Globus pallidus (tissue), 1 donor: ENCODE measurements at regions not wholly inside any gene's neighbourhood (a gene's known extent, or its start where the extent isn't known, plus 50 kb on each side); places are given as distances from the start of the nearest gene placed in this dataset.

Experiments
- DNase-seq: peaks from one replicate; pipeline ENCODE4 v3.0.0-alpha.2; 2015; ENCODE audit warnings: low spot score

- DNase-seq, result no peak
Measured at GRCh38 chr12:103181366-103182152, 224.1 kb downstream of the ASCL1 start.

- DNase-seq, result no peak
Measured at GRCh38 chr12:103182299-103182698, 224.8 kb downstream of the ASCL1 start.

- DNase-seq, result no peak
Measured at GRCh38 chr12:103196467-103196866, 239.0 kb downstream of the ASCL1 start.

GRCh38 chr12:103197725-103198388, 240.4 kb downstream of the ASCL1 start:
- no peak for DNase-seq

- DNase-seq, result no peak
Measured at GRCh38 chr12:103198499-103198898, 241.0 kb downstream of the ASCL1 start.

- DNase-seq, result no peak
Measured at GRCh38 chr12:103205906-103206305, 248.4 kb downstream of the ASCL1 start.

- DNase-seq, result no peak
Measured at GRCh38 chr12:103207936-103208335, 250.5 kb downstream of the ASCL1 start.

GRCh38 chr12:103241184-103241583, 254.6 kb downstream of the C12orf42 start:
- no peak for DNase-seq

GRCh38 chr12:103244596-103244995, 251.2 kb downstream of the C12orf42 start:
- DNase-seq, result no peak

- DNase-seq, result no peak
Measured at GRCh38 chr12:103247531-103247930, 248.2 kb downstream of the C12orf42 start.

GRCh38 chr12:103249607-103250006, 246.2 kb downstream of the C12orf42 start:
- no peak for DNase-seq

GRCh38 chr12:103250487-103250886, 245.3 kb downstream of the C12orf42 start:
- no peak for DNase-seq
